Neural cell (in vitro differentiated cells): ENCODE measurements at regions not wholly inside any gene's neighbourhood (a gene's known extent, or its start where the extent isn't known, plus 50 kb on each side); places are given as distances from the start of the nearest gene placed in this dataset.

Source experiments
- EP300 ChIP-seq: fragments of 450-650 bp; conservative IDR thresholded peaks from 2 replicates; pipeline ENCODE4 v1.6.1; 2014; ENCODE audit warnings: antibody characterized with exemption, mild to moderate bottlenecking, moderate library complexity; ENCODE audit not compliant: poor library complexity, severe bottlenecking
- EZH2 ChIP-seq: fragments of 200-600, 300-800 bp; shearing (Covaris generic), sonication (generic); IDR thresholded peaks from 2 replicates; pipeline ENCODE4 v1.6.1; 2014; ENCODE audit warnings: antibody characterized with exemption, low read length, borderline replicate concordance, mild to moderate bottlenecking; ENCODE audit not compliant: insufficient read depth, poor library complexity, severe bottlenecking
- MXI1 ChIP-seq: fragments of 450-650 bp; conservative IDR thresholded peaks from 2 replicates; pipeline ENCODE4 v1.6.1; 2014; ENCODE audit warnings: antibody characterized with exemption, mild to moderate bottlenecking; ENCODE audit not compliant: poor library complexity, severe bottlenecking
- POLR2AphosphoS5 ChIP-seq: IDR thresholded peaks from 2 replicates; pipeline ENCODE4 v1.6.1; 2012
- RAD21 ChIP-seq: fragments of 450-650 bp; conservative IDR thresholded peaks from 2 replicates; pipeline ENCODE4 v1.6.1; 2014; ENCODE audit warnings: antibody characterized with exemption, mild to moderate bottlenecking, moderate library complexity
- SMC3 ChIP-seq: fragments of 450-650 bp; conservative IDR thresholded peaks from 2 replicates; pipeline ENCODE4 v1.6.1; 2014; ENCODE audit warnings: antibody characterized with exemption, mild to moderate bottlenecking, moderate library complexity; ENCODE audit not compliant: poor library complexity
- TF ChIP-seq, protein P1 (sequence below): fragments of 450-650 bp; IDR thresholded peaks from 2 replicates; pipeline ENCODE4 v1.5.1; 2014; ENCODE audit warnings: antibody characterized with exemption, mild to moderate bottlenecking, moderate library complexity; ENCODE audit not compliant: poor library complexity, severe bottlenecking
- TF ChIP-seq, protein P2 (sequence below): IDR thresholded peaks from 2 replicates; pipeline ENCODE4 v1.6.1; 2012; ENCODE audit warnings: borderline replicate concordance

GRCh38 chr9:14512942-14513341 is 180.3 kb downstream of the ZDHHC21 start:
- TF ChIP-seq POLR2AphosphoS5 (no peak), SMC3 (no peak), MXI1 (no peak), EZH2 (no peak), RAD21 (no peak), EP300 (no peak)
- TF ChIP-seq, protein P1, sequence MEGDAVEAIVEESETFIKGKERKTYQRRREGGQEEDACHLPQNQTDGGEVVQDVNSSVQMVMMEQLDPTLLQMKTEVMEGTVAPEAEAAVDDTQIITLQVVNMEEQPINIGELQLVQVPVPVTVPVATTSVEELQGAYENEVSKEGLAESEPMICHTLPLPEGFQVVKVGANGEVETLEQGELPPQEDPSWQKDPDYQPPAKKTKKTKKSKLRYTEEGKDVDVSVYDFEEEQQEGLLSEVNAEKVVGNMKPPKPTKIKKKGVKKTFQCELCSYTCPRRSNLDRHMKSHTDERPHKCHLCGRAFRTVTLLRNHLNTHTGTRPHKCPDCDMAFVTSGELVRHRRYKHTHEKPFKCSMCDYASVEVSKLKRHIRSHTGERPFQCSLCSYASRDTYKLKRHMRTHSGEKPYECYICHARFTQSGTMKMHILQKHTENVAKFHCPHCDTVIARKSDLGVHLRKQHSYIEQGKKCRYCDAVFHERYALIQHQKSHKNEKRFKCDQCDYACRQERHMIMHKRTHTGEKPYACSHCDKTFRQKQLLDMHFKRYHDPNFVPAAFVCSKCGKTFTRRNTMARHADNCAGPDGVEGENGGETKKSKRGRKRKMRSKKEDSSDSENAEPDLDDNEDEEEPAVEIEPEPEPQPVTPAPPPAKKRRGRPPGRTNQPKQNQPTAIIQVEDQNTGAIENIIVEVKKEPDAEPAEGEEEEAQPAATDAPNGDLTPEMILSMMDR = no peak
- TF ChIP-seq, protein P2, sequence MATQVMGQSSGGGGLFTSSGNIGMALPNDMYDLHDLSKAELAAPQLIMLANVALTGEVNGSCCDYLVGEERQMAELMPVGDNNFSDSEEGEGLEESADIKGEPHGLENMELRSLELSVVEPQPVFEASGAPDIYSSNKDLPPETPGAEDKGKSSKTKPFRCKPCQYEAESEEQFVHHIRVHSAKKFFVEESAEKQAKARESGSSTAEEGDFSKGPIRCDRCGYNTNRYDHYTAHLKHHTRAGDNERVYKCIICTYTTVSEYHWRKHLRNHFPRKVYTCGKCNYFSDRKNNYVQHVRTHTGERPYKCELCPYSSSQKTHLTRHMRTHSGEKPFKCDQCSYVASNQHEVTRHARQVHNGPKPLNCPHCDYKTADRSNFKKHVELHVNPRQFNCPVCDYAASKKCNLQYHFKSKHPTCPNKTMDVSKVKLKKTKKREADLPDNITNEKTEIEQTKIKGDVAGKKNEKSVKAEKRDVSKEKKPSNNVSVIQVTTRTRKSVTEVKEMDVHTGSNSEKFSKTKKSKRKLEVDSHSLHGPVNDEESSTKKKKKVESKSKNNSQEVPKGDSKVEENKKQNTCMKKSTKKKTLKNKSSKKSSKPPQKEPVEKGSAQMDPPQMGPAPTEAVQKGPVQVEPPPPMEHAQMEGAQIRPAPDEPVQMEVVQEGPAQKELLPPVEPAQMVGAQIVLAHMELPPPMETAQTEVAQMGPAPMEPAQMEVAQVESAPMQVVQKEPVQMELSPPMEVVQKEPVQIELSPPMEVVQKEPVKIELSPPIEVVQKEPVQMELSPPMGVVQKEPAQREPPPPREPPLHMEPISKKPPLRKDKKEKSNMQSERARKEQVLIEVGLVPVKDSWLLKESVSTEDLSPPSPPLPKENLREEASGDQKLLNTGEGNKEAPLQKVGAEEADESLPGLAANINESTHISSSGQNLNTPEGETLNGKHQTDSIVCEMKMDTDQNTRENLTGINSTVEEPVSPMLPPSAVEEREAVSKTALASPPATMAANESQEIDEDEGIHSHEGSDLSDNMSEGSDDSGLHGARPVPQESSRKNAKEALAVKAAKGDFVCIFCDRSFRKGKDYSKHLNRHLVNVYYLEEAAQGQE = no peak
